ENCODE measurements at regions not wholly inside any gene's neighbourhood (a gene's known extent, or its start where the extent isn't known, plus 50 kb on each side); places are given as distances from the start of the nearest gene placed in this dataset.

DNA sequence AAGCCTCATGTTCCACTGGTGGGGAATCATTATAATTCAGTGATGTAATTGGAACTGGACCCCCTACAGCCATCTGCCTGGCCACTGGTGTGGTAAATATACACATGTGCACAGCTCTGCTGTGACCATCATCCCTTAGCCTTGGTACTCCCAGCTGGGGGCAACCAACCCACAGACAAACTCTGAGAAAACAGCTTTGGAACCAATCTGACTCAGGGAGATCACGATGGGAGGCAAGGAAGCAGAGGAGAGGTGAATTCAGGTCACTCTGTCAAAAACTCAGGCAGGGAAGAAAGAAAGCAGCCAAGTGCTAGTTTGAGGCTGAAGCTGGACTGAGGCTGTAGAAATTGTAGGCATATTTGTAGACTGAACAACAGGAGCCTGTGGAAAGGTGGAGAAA is 197.8 kb upstream of the GALNT2 start:
- TF ChIP-seq CTCF (IDR thresholded peaks at IDR 0.05): no peak
- no peak for TF ChIP-seq POLR2A (IDR thresholded peaks at IDR 0.05)
- TF ChIP-seq POLR2AphosphoS5 (IDR thresholded peaks at IDR 0.05): no peak
